HAP-1 (cell line): ENCODE measurements at regions not wholly inside any gene's neighbourhood (a gene's known extent, or its start where the extent isn't known, plus 50 kb on each side); places are given as distances from the start of the nearest gene placed in this dataset.

Experiments
- DNase-seq, 2 experiments: peaks; one replicate each; pipeline ENCODE4 v3.0.0-alpha.2; 2016 to 2020; ENCODE audit warnings: low spot score in 2 of 2
- H3K27me3 ChIP-seq: fragments of 250-450 bp; sonication (Bioruptor Pico); 2 replicates; pipeline ENCODE4 v1.5.1; 2020; ENCODE audit warnings: low read depth, mild to moderate bottlenecking, moderate library complexity
- H3K36me3 ChIP-seq: fragments of 250-450 bp; sonication (Bioruptor Pico); replicated peaks from 2 replicates; pipeline ENCODE4 v1.5.1; 2020; ENCODE audit warnings: mild to moderate bottlenecking
- H3K4me1 ChIP-seq: fragments of 250-450 bp; sonication (Bioruptor Pico); 2 replicates; pipeline ENCODE4 v1.5.1; 2020; ENCODE audit warnings: mild to moderate bottlenecking
- H3K4me3 ChIP-seq: fragments of 250-450 bp; sonication (Bioruptor Pico); 2 replicates; pipeline ENCODE4 v1.5.1; 2020; ENCODE audit warnings: mild to moderate bottlenecking, moderate library complexity
- H3K9me3 ChIP-seq: fragments of 250-450 bp; sonication (Bioruptor Pico); 2 replicates; pipeline ENCODE4 v1.5.1; 2020; ENCODE audit warnings: mild to moderate bottlenecking, moderate library complexity
- in situ Hi-C: fragments of 300-500 bp; cut with MboI; formaldehyde crosslinking; loops from 3 replicates; pipeline ENCODE4 v1.14.3; 2020; ENCODE audit warnings: low sequenced_read_pairs, inconsistent platforms, mixed read lengths

DNA sequence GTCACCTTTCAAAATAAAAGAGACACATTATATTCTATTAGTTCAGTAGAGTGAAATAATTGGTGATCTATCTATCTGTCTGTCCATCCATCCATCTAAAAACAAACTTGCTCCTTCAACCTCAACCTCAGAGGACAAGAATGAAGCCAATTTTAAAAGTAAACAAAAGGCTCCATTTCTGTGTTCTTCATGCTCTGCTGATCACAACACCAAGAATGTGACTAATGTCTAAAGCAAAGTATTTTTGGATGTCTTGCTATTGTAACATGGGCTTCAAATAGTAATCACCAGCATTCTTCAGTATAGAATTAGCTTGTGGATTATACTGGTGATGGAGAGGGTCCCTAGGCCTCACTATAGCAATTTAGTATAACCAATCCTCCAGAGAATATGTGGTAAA, 1304.4 kb downstream of the MAT2B start:
- in situ Hi-C loops: no loop called here
- DNase-seq: no peak
- Histone ChIP-seq H3K4me1 (no peaks in the 10 kb centered on the region), H3K27me3 (no peaks in the 10 kb centered on the region), H3K4me3 (no peak overlapping the region), H3K36me3 (no peaks in the 10 kb centered on the region), H3K9me3 (no peaks in the 10 kb centered on the region)

DNA sequence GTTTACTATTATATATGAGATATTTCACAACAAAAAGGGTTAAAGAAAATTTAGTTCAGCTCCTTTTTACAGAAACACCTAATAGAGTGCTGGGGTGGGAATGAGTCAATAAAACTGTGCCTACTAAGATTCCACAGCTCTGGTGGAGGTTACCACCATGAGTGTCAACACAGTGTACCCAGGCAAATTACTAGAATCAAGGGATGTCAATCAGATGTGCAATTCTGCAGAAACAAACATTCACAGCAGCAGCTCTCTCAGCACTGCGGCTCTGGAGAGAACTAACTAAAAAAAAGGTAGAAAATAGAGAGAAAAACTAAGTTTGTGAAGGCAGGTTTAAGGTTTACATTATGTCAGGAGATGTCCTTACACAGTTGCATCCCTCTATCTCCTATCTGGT, 1313.0 kb downstream of the MAT2B start:
- no peaks in the 10 kb centered on the region for H3K36me3 ChIP-seq
- in situ Hi-C loops: no loop called here
- 0 out of 2 replicates have a peak, but pooled peaks cover 2% of the 10 kb centered on the region for H3K9me3 ChIP-seq
- no peak for DNase-seq
- no peaks in the 10 kb centered on the region for H3K4me1 ChIP-seq
- no peaks in the 10 kb centered on the region for H3K27me3 ChIP-seq
- H3K4me3 ChIP-seq: no peak overlapping the region

DNA sequence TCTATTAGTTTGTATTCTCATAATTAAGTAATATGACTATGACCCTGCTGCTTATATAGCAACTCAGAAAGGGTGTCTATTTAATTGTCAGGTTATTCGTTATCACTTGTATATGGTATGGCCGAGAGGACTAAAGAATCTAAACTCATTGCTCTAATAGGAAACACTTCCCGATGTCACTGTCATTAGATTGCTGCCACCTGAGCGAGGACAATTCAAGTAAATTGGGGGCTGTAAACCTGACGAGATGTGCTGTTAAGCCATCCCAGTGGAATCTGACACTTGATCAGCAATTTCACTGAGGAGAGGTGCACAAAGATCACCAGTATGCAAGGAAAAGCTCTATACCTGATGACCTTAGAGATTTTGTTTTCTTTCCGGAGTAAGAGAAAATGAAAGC, 1319.3 kb downstream of the MAT2B start:
- H3K4me3 ChIP-seq: no peak overlapping the region
- H3K9me3 ChIP-seq: no peaks in the 10 kb centered on the region
- no peak for DNase-seq
- no peaks in the 10 kb centered on the region for H3K36me3 ChIP-seq
- no peaks in the 10 kb centered on the region for H3K27me3 ChIP-seq
- in situ Hi-C loops: no loop called here
- H3K4me1 ChIP-seq: no peaks in the 10 kb centered on the region

DNA sequence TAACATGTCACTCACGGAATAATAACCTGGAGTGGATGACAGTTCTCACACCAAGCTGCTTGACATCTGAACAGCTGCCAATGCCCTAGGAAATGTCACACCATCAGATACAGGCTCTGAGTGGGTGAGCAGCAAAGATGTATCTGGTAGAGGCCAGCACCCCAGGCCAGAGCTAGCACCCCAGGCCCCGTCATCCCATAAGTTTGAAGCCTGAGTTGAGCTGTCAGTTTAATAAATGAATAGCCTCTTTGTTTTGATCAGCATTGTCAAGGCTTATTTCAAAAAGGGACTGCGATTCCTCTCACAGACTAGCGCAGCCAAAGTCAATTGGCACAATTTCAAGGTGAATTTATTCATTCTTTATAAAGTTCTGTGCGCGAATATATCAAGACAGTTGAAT, 1327.1 kb downstream of the MAT2B start:
- H3K4me1 ChIP-seq: no peaks in the 10 kb centered on the region
- no peak for DNase-seq
- H3K36me3 ChIP-seq: no peaks in the 10 kb centered on the region
- H3K4me3 ChIP-seq: no peak overlapping the region
- H3K9me3 ChIP-seq: no peaks in the 10 kb centered on the region
- no peaks in the 10 kb centered on the region for H3K27me3 ChIP-seq
- in situ Hi-C loops: no loop called here

- Histone ChIP-seq H3K4me1 (no peaks in the 10 kb centered on the region), H3K4me3 (no peak overlapping the region), H3K9me3 (no peaks in the 10 kb centered on the region), H3K36me3 (no peaks in the 10 kb centered on the region), H3K27me3 (no peaks in the 10 kb centered on the region)
- no peak for DNase-seq
- in situ Hi-C loops: no loop called here
Observed at GRCh38 chr5:164844348-164844747, 1338.9 kb downstream of the MAT2B start.

DNA sequence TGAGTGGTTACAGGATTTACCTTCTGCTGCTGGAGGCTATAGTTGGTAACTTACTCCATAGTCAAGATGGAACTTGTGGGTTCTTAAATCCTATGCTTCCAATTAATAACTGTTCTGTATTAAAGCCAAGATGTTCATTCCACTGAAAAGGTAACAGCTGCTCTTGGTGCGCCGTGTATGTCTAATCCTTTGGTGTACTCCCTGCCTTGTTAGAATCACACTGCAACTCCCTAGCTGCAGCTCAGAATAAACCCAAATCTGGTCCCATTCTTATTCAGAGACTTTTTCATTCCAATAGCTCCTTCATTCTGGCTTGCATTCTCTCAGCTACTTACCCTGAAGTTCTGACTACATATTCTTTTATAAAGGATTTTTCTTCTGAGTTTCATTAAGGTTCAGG, 1355.5 kb downstream of the MAT2B start:
- Histone ChIP-seq H3K4me1 (no peaks in the 10 kb centered on the region), H3K27me3 (no peaks in the 10 kb centered on the region), H3K9me3 (no peaks in the 10 kb centered on the region), H3K36me3 (no peaks in the 10 kb centered on the region), H3K4me3 (no peak overlapping the region)
- DNase-seq: no peak
- in situ Hi-C loops: no loop called here

GRCh38 chr5:164861610-164862009, 1356.2 kb downstream of the MAT2B start:
- DNase-seq: no peak
- Histone ChIP-seq H3K27me3 (no peaks in the 10 kb centered on the region), H3K36me3 (no peaks in the 10 kb centered on the region), H3K9me3 (no peaks in the 10 kb centered on the region), H3K4me1 (no peaks in the 10 kb centered on the region), H3K4me3 (no peak overlapping the region)
- in situ Hi-C loops: no loop called here

GRCh38 chr5:164868761-164869160, 1363.3 kb downstream of the MAT2B start:
- no peak for DNase-seq
- Histone ChIP-seq H3K36me3 (no peaks in the 10 kb centered on the region), H3K4me3 (no peak overlapping the region), H3K27me3 (no peaks in the 10 kb centered on the region), H3K9me3 (no peaks in the 10 kb centered on the region), H3K4me1 (no peaks in the 10 kb centered on the region)
- in situ Hi-C loops: no loop called here

DNA sequence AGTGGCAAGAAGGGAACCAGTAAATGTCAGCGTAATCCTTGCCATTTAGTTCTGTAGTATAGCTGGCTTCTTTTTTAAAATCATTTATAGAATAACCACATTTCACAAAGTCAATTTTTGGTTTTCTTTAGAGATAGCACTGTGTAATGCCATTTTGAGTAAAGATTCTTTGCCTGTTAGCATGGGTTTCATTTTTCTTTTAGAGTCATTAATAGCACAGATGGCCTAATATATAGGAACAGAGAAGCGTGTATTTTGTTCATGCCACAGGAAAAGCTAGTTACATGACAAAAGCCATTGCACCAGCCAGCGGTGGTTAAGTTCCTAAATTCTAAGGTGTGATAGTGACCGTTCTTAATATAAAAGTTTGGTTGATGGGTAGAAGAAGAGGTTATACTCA, 1363.9 kb downstream of the MAT2B start:
- no peak for DNase-seq
- H3K9me3 ChIP-seq: no peaks in the 10 kb centered on the region
- no peaks in the 10 kb centered on the region for H3K27me3 ChIP-seq
- H3K4me3 ChIP-seq: no peak overlapping the region
- no peaks in the 10 kb centered on the region for H3K4me1 ChIP-seq
- H3K36me3 ChIP-seq: no peaks in the 10 kb centered on the region
- in situ Hi-C loops: no loop called here

DNA sequence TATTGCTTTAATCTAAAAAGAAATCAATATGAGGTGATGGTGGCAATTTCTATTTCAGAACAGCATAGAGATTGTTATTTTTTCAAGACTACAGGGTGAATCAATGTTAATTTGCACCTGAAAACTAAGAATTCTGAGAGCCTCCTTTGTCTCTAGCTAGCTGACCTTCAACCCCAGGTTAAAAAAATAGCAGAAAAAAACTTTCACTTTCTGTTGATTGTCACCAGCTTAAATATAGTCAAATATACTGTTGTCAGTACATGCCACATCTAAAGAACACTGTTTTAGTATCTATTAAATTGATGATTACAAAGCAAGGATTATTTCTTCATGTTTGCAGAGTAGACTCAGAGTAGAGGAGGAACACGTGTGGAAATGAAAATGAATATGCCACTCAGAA, 1371.4 kb downstream of the MAT2B start:
- in situ Hi-C loops: no loop called here
- Histone ChIP-seq H3K4me3 (no peak overlapping the region), H3K9me3 (no peaks in the 10 kb centered on the region), H3K27me3 (no peaks in the 10 kb centered on the region), H3K4me1 (no peaks in the 10 kb centered on the region), H3K36me3 (no peaks in the 10 kb centered on the region)
- DNase-seq: no peak

DNA sequence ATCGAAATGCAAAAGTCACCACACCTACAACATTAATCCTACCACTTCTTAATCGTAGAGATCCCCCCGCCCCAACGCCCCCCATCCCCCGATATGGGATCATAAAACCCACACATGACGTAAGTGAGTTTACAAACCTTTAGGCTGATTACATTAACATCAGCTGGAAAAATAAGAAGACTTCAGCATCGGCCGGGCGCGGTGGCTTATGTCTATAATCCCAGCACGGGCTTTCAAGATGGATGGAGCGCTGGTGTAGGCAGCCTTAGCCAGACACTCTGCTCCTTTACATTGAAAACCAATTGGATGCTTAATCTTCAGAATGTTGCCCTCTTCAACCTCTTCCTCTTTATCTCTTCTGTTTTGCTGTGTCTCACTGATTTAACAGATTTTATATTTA, 1376.0 kb downstream of the MAT2B start:
- no peaks in the 10 kb centered on the region for H3K27me3 ChIP-seq
- in situ Hi-C loops: no loop called here
- DNase-seq: no peak
- no peaks in the 10 kb centered on the region for H3K9me3 ChIP-seq
- no peaks in the 10 kb centered on the region for H3K4me1 ChIP-seq
- no peaks in the 10 kb centered on the region for H3K36me3 ChIP-seq
- no peak overlapping the region for H3K4me3 ChIP-seq

DNA sequence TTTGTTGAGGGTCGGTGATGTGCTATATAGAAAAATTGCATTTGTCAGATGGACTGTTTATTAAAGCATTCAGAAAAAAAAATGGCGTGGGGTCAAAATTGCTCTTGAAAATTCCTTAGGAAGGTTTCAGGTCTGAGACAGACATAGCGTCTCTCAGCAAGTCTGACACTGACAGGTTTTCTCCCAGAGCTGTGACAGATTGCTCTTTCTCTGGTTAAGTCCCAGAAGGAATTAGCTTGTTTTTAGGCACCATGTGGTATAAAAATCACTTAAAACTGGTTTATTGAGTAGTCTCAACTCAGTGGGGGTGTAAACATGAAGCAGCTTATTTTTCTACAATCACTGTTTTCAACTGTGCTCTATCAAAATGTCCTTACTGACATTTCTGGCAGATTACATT, 1379.8 kb downstream of the MAT2B start:
- Histone ChIP-seq H3K9me3 (no peaks in the 10 kb centered on the region), H3K36me3 (no peaks in the 10 kb centered on the region), H3K4me1 (no peaks in the 10 kb centered on the region), H3K4me3 (no peak overlapping the region), H3K27me3 (no peaks in the 10 kb centered on the region)
- no peak for DNase-seq
- in situ Hi-C loops: no loop called here

- in situ Hi-C loops: no loop called here
- no peak for DNase-seq
Observed at GRCh38 chr5:164893071-164893470, 1387.7 kb downstream of the MAT2B start.

DNA sequence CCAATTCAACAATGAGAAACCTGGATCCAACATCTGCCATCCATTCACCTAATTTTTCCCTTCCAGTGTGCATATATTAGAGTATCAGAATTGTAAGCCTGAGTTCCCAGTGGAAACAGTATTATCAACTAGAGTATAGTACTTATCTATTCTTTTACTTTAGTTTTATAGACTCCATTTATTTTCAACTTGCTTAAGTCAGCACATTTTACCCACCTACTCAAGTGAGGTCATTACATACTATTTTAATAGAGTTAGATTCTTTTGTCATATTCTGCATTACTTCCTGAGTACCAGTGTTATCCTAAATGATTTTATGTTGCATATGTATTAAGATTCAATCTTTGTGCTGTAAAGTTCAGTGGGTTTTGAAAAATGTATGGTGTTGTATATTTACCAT, 1393.3 kb downstream of the MAT2B start:
- Histone ChIP-seq H3K36me3 (no peaks in the 10 kb centered on the region), H3K4me1 (no peaks in the 10 kb centered on the region), H3K27me3 (no peaks in the 10 kb centered on the region), H3K9me3 (no peaks in the 10 kb centered on the region), H3K4me3 (no peak overlapping the region)
- DNase-seq: no peak
- in situ Hi-C loops: no loop called here

More at GRCh38 chr5:164893071-164893470, 1387.7 kb downstream of the MAT2B start:
- no peaks in the 10 kb centered on the region for H3K36me3 ChIP-seq
- H3K27me3 ChIP-seq: no peaks in the 10 kb centered on the region
- H3K4me1 ChIP-seq: no peaks in the 10 kb centered on the region
- H3K9me3 ChIP-seq: no peaks in the 10 kb centered on the region
- H3K4me3 ChIP-seq: no peak overlapping the region

DNA sequence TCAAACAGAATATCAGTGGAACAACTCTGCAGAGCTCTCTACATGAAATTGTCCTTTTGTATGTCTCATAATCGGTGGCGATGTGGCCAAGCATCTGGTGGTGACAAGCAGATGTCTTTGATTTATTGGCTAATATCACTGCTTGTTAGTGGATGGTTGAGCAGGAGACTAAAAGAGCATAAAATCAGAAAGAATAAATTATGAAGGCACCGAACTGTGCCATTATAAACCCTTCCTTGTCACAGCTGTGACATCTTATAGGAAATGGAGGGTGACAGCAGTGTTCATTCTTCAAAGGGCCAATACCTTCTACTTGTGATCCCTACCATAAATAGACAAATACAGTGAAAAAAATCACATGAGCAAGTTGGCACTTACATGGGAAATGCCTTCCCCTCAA, 1404.3 kb downstream of the MAT2B start:
- Histone ChIP-seq H3K4me1 (no peaks in the 10 kb centered on the region), H3K4me3 (no peak overlapping the region), H3K27me3 (no peaks in the 10 kb centered on the region), H3K9me3 (no peaks in the 10 kb centered on the region), H3K36me3 (no peaks in the 10 kb centered on the region)
- DNase-seq: no peak
- in situ Hi-C loops: no loop called here
